Posterior cingulate gyrus (tissue), 11 donors: ENCODE measurements at regions not wholly inside any gene's neighbourhood (a gene's known extent, or its start where the extent isn't known, plus 50 kb on each side); places are given as distances from the start of the nearest gene placed in this dataset.

Experiments
- DNase-seq, 10 donors: peaks; one replicate each; pipeline versions ENCODE4 v3.0.0 to v3.0.0-alpha.2; 2020 to 2021; ENCODE audit warnings: mixed read lengths in 3 of 10
- intact Hi-C: fragments of 100-400 bp; cut with DNase I; formaldehyde crosslinking; loops from one replicate; pipeline ENCODE4 v1.15.1; 2023

DNA sequence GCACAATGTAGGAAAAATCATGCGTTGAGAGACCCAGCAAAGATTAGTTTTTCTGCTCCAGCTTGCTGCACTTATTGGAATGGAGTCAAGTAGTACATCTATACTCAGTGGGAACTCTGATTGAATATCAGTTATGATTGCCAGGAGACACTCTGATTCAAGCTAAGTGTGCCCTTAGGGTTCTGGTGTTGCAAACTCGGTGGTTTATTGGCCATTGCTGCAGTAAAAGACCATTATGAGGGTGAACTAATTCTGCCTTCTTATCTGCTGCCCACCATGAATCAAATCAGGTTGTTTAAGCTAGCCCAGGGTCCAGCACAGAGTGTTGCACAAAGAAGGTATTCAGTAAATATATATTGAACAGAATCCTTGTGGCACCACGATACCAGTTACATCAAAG, 74.8 kb upstream of the GLS start:
- no peak for DNase-seq
- intact Hi-C loops, result no loop called here

DNA sequence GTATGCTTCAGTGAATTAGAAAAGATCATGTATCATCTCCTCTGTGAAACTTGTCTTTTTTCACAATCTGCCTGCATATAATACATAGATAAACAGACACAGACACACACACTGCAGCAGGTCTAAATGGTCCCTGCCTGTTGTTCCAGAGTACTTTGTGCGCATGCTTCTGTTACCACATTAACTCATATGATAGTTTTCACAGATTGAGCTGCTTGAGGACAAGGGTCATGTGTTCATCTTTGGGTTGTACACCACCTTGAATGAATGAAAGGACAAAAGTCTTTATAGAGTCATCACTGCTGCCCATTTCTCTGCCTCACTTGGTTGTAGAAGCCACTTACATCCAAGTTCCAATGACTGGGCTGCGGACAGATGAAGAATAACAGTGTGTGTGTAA, 72.7 kb upstream of the GLS start:
- intact Hi-C loops, result no loop called here
- no peak for DNase-seq

GRCh38 chr2:190809139-190809764, 71.4 kb upstream of the GLS start:
- intact Hi-C loops, result no loop called here
- no peak for DNase-seq

DNA sequence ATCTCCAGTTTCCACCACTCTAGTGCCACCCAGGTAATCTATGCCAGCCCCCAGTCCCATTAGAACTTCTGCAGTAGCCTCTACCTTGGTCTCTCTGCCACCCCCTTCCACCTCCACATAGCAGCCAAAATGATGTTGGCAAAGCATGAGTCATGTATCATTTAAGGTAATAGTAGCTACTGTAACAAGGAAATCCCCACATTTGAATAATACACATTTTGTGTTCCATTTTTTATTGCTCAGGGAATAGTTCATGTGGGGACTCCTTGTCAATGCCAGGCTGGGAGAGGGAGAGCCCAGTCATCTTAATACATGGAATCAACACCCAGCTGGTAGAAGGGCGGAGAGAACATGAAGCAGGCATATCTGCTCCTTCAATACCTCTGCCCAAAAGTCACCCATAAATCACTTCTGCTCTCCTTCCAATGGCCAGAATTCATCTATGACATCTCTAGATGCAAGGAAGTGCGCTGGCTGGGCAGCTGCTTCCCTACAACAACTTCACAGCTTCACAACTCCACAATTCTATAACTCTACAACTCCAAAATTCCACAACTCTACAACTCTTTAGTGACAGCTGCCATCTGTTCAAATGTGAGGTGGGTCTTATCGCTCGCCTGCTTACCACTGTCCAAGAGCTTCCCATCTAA, 70.6 kb upstream of the GLS start:
- intact Hi-C loops, result no loop called here
- DNase-seq, result no peak

GRCh38 chr2:190810981-190811587, 69.5 kb upstream of the GLS start:
- intact Hi-C loops, result no loop called here

DNA sequence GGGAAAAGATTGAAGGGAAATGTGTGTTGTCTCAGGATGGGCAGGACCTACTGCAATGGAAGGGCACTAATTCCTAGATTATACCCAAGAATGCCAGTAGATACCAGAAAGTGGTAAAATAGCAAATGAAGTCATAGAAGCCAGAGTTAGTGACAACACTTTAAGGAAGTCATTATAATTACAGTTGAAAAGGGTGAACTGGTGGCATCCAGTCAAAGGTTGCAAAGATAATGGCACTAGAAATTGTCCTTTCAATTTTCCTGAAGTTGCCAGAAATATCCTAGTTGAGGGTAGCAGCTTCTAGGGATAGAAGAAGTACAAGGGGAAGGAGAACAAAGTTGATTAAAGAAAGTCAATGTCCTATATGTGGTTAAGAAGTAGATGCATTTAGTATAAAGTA, 68.8 kb upstream of the GLS start:
- intact Hi-C loops, result no loop called here
- DNase-seq, result no peak

More at GRCh38 chr2:190810981-190811587, 69.5 kb upstream of the GLS start:
- no peak for DNase-seq

GRCh38 chr2:190812506-190813294, 67.9 kb upstream of the GLS start:
- intact Hi-C loops, result no loop called here
- no peak for DNase-seq

- intact Hi-C loops, result no loop called here
- DNase-seq, result no peak
Observed at GRCh38 chr2:190815226-190815625, 65.4 kb upstream of the GLS start.

DNA sequence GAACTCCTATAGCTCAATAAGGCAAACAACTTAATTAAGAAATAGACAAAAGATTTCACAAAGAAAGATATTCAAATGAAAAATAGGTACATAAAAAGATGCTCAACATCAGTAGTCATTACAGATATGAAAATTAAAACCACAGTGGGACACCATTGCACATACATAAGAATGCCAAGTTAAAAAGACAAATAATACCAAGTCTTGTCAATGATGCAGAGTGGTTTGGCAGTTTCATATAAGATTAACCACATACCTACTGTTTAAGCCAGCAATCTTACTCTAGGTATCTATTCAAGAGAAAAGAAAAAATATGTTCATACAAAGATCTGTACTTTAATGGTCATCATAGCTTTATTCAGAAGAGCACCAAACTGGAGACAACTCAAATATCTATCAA, 63.5 kb upstream of the GLS start:
- intact Hi-C loops, result no loop called here
- no peak for DNase-seq

- intact Hi-C loops, result no loop called here
- DNase-seq, result no peak
Observed at GRCh38 chr2:190819840-190820301, 60.8 kb upstream of the GLS start.

DNA sequence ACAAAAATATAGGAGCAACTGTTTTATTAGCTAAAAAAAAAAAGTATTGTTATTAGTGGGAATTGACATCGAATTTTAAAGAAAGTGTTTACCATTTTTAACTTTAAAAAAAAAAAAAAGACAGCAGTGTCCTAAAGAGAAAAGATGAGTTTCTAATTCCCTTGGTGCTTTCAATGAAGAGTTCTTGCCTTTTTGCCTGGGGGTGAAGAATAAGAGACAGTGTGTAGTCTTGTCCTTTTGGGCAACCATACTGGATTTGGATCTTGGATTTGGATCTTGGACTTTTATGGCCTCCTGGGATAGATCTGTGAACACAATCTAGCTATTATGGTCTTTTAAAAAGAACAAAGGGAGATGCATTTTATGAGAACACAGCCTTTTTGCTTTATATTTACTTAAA, 60.2 kb upstream of the GLS start:
- no peak for DNase-seq
- intact Hi-C loops, result no loop called here

DNA sequence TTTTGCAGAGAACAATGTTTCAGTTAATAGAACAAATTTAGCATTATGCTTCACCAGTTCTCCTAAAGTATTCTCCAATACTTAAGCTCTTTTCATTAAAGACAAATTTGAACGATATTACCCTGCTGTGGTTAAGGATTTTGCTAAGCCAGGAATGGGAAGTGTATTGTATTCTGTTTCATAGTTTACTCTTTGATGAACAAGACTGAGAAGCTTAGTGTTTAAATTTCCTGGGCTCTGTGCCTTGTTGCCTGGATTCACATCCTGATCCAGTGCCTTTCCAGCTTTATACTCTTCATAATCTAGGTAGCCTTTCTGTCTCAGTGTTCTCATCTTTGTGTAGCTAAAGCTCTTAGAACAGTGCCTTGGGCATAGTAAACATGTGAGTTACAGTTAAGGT, 58.6 kb upstream of the GLS start:
- DNase-seq, result no peak
- intact Hi-C loops, result no loop called here

DNA sequence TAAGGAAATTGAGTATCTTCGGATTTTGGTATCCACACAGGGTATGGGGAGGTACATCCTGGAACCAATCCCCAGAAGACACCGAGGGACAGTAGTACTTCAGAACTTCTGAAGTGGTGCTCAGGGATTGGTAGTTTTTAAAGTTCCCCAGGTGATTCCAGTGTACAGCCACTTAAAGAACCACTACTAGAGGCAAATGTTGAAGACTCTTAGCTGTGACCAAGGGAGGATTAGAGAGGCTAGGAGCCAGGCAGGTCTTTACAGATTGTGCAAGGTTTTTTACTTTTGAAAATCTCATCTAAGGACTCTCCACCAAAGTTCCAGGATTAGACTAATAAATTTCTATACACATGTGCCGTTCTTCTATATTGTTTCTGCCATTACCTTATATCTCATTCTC, 52.9 kb upstream of the GLS start:
- no peak for DNase-seq
- intact Hi-C loops, result no loop called here

DNA sequence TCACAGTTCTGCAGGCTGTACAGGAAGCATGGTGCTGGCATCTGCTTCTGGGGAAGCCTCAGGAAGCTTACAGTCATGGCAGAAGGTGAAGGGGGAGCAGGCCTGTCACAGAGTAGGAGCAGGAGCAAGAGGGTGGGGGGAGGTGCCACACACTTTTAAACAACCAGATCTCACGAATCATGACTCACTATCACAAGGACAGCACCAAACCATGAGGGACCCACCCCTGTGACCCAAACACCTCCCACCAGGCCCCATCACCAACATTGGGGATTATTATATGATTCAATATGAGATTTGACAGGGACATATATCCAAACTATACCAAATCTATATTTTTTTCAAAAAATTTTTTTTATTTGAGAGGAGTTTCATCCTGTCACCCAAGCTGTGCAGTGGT, 51.0 kb upstream of the GLS start:
- no peak for DNase-seq
- intact Hi-C loops, result no loop called here
